ENCODE measurements at regions not wholly inside any gene's neighbourhood (a gene's known extent, or its start where the extent isn't known, plus 50 kb on each side); places are given as distances from the start of the nearest gene placed in this dataset.

GRCh38 chr2:215657844-215658243 lies 222.0 kb upstream of the FN1 start:
- no peak overlapping the region for H3K27ac ChIP-seq
- no peak for TF ChIP-seq CTCF (conservative IDR thresholded peaks at IDR 0.05)

- H3K27ac ChIP-seq = no peak overlapping the region
Observed at GRCh38 chr2:215654148-215654819, 218.4 kb upstream of the FN1 start.

GRCh38 chr2:215653344-215654030 lies 217.6 kb upstream of the FN1 start:
- TF ChIP-seq CTCF (conservative IDR thresholded peaks at IDR 0.05) = no peak
- H3K27ac ChIP-seq = no peak overlapping the region

More at GRCh38 chr2:215654148-215654819, 218.4 kb upstream of the FN1 start:
- no peak for TF ChIP-seq CTCF (conservative IDR thresholded peaks at IDR 0.05)

- no peak for TF ChIP-seq CTCF (conservative IDR thresholded peaks at IDR 0.05)
- H3K27ac ChIP-seq = no peak overlapping the region
Observed at GRCh38 chr2:215652388-215652787, 216.5 kb upstream of the FN1 start.

- H3K27ac ChIP-seq = no peak overlapping the region
- TF ChIP-seq CTCF (conservative IDR thresholded peaks at IDR 0.05) = no peak
Observed at GRCh38 chr2:215651412-215651811, 215.5 kb upstream of the FN1 start.

GRCh38 chr2:215644233-215644897 lies 208.5 kb upstream of the FN1 start:
- TF ChIP-seq CTCF (conservative IDR thresholded peaks at IDR 0.05) = no peak
- no peak overlapping the region for H3K27ac ChIP-seq

- no peak for TF ChIP-seq CTCF (conservative IDR thresholded peaks at IDR 0.05)
- no peak overlapping the region for H3K27ac ChIP-seq
Observed at GRCh38 chr2:215638687-215639086, 202.8 kb upstream of the FN1 start.

Data from VCaP (cell line).